Stimulated activated CD4-positive, alpha-beta T cell treated with anti-CD3 and anti-CD28 coated beads, TNF-alpha, amount 100 ng/mL, for 4 hours (primary cell): ENCODE measurements at regions not wholly inside any gene's neighbourhood (a gene's known extent, or its start where the extent isn't known, plus 50 kb on each side); places are given as distances from the start of the nearest gene placed in this dataset.

Experiments
- DNase-seq, 3 experiments: peaks; one replicate each; pipeline ENCODE4 v3.0.0-alpha.2; 2020; ENCODE audit warnings: low read depth in 3 of 3

- no peak for DNase-seq
Measured at GRCh38 chr11:79683930-79684329, 243.1 kb upstream of the TENM4 start.

GRCh38 chr11:79678780-79679452 lies 238.1 kb upstream of the TENM4 start:
- no peak for DNase-seq

- DNase-seq, result no peak
Measured at GRCh38 chr11:79676396-79676795, 235.6 kb upstream of the TENM4 start.

- no peak for DNase-seq
Measured at GRCh38 chr11:79675081-79675480, 234.3 kb upstream of the TENM4 start.

- no peak for DNase-seq
Measured at GRCh38 chr11:79672786-79673185, 232.0 kb upstream of the TENM4 start.

- no peak for DNase-seq
Measured at GRCh38 chr11:79671401-79671800, 230.6 kb upstream of the TENM4 start.

- DNase-seq, result no peak
Measured at GRCh38 chr11:79670882-79671281, 230.1 kb upstream of the TENM4 start.

GRCh38 chr11:79668575-79668974 lies 227.7 kb upstream of the TENM4 start:
- no peak for DNase-seq

- no peak for DNase-seq
Measured at GRCh38 chr11:79667380-79667779, 226.6 kb upstream of the TENM4 start.

GRCh38 chr11:79663017-79663416 lies 222.2 kb upstream of the TENM4 start:
- DNase-seq, result no peak

- DNase-seq, result no peak
Measured at GRCh38 chr11:79661373-79661772, 220.5 kb upstream of the TENM4 start.

GRCh38 chr11:79648766-79649520 lies 208.1 kb upstream of the TENM4 start:
- no peak for DNase-seq

GRCh38 chr11:79637219-79637618 lies 196.4 kb upstream of the TENM4 start:
- DNase-seq, result no peak

- DNase-seq, result no peak
Measured at GRCh38 chr11:79634905-79635304, 194.1 kb upstream of the TENM4 start.

GRCh38 chr11:79627281-79627680 lies 186.5 kb upstream of the TENM4 start:
- no peak for DNase-seq

- DNase-seq, result no peak
Measured at GRCh38 chr11:79626135-79627075, 185.6 kb upstream of the TENM4 start.

GRCh38 chr11:79623375-79623774 lies 182.5 kb upstream of the TENM4 start:
- DNase-seq, result no peak

GRCh38 chr11:79617561-79617960 lies 176.7 kb upstream of the TENM4 start:
- no peak for DNase-seq

GRCh38 chr11:79616392-79616851 lies 175.6 kb upstream of the TENM4 start:
- DNase-seq, result no peak

- DNase-seq, result no peak
Measured at GRCh38 chr11:79615425-79615824, 174.6 kb upstream of the TENM4 start.

- no peak for DNase-seq
Measured at GRCh38 chr11:79610678-79611077, 169.8 kb upstream of the TENM4 start.

- DNase-seq, result no peak
Measured at GRCh38 chr11:79610139-79610538, 169.3 kb upstream of the TENM4 start.
